ENCODE measurements at regions not wholly inside any gene's neighbourhood (a gene's known extent, or its start where the extent isn't known, plus 50 kb on each side); places are given as distances from the start of the nearest gene placed in this dataset.

GRCh38 chr10:47237316-47238260 is 62.4 kb upstream of the GDF10 start:
- no peak for DNase-seq

- DNase-seq: no peak
Observed at GRCh38 chr10:47238331-47239095, 61.5 kb upstream of the GDF10 start.

GRCh38 chr10:47239211-47239610 is 60.8 kb upstream of the GDF10 start:
- DNase-seq: no peak

GRCh38 chr10:47240173-47240572 is 59.8 kb upstream of the GDF10 start:
- DNase-seq: no peak

- DNase-seq: no peak
Observed at GRCh38 chr10:47241256-47241655, 58.7 kb upstream of the GDF10 start.

- DNase-seq: no peak
Observed at GRCh38 chr10:47241946-47242867, 57.8 kb upstream of the GDF10 start.

- no peak for DNase-seq
Observed at GRCh38 chr10:47243356-47243755, 56.6 kb upstream of the GDF10 start.

- DNase-seq: no peak
Observed at GRCh38 chr10:47243791-47244190, 56.2 kb upstream of the GDF10 start.

GRCh38 chr10:47244560-47245500 is 55.2 kb upstream of the GDF10 start:
- DNase-seq: no peak

- DNase-seq: no peak
Observed at GRCh38 chr10:47245731-47246350, 54.2 kb upstream of the GDF10 start.

- no peak for DNase-seq
Observed at GRCh38 chr10:47246406-47247147, 53.4 kb upstream of the GDF10 start.

GRCh38 chr10:47247148-47248059 is 52.6 kb upstream of the GDF10 start:
- no peak for DNase-seq

GRCh38 chr10:47248386-47249090 is 51.5 kb upstream of the GDF10 start:
- DNase-seq: no peak

- no peak for DNase-seq
Observed at GRCh38 chr10:47249881-47250280, 50.1 kb upstream of the GDF10 start.
